Neural progenitor cell (in vitro differentiated cells): ENCODE measurements at regions not wholly inside any gene's neighbourhood (a gene's known extent, or its start where the extent isn't known, plus 50 kb on each side); places are given as distances from the start of the nearest gene placed in this dataset.

Source experiments
- DNase-seq: peaks from one replicate; pipeline ENCODE4 v3.0.0-alpha.2; 2016; ENCODE audit warnings: low spot score
- H2AFZ ChIP-seq: fragments of 200-600 bp; sonication (generic); replicated peaks from 2 replicates; pipeline ENCODE4 v1.6.1; 2016; ENCODE audit warnings: antibody characterized with exemption
- H3F3A ChIP-seq: fragments of 200-600 bp; sonication (generic); 2 replicates; pipeline ENCODE4 v1.6.1; 2016; ENCODE audit warnings: antibody characterized with exemption, low read depth
- H3K27ac ChIP-seq: fragments of 200-600 bp; sonication (generic); 2 replicates; pipeline ENCODE4 v1.5.1; 2016; ENCODE audit warnings: mild to moderate bottlenecking
- H3K27me3 ChIP-seq: fragments of 200-600 bp; sonication (generic); 2 replicates; pipeline ENCODE4 v1.6.1; 2016; ENCODE audit warnings: mild to moderate bottlenecking, moderate library complexity
- H3K36me3 ChIP-seq: fragments of 200-600 bp; sonication (generic); 2 replicates; pipeline ENCODE4 v1.5.1; 2016
- H3K4me1 ChIP-seq: fragments of 200-600 bp; sonication (generic); 2 replicates; pipeline ENCODE4 v1.6.1; 2016; ENCODE audit warnings: mixed run types
- H3K4me2 ChIP-seq: fragments of 200-600 bp; sonication (generic); 2 replicates; pipeline ENCODE4 v1.6.1; 2016
- H3K4me3 ChIP-seq: fragments of 200-600 bp; sonication (generic); 2 replicates; pipeline ENCODE4 v1.5.1; 2016
- H3K79me2 ChIP-seq: fragments of 200-600 bp; sonication (generic); 2 replicates; pipeline ENCODE4 v1.6.1; 2016; ENCODE audit warnings: low read depth
- H3K9ac ChIP-seq: fragments of 200-600 bp; sonication (generic); 2 replicates; pipeline ENCODE4 v1.6.1; 2016
- H3K9me3 ChIP-seq: fragments of 200-600 bp; sonication (generic); 2 replicates; pipeline ENCODE4 v1.5.1; 2016; ENCODE audit warnings: low read depth
- H4K20me1 ChIP-seq: fragments of 200-600 bp; sonication (generic); 2 replicates; pipeline ENCODE4 v1.6.1; 2016; ENCODE audit warnings: low read depth
- H3K27ac Mint-ChIP-seq: 3 replicates; pipeline ENCODE4 v1.8.0; 2021; ENCODE audit warnings: mixed read lengths
- H3K27me3 Mint-ChIP-seq: 2 replicates; pipeline ENCODE4 v1.8.0; 2022; ENCODE audit warnings: low read depth, mild to moderate bottlenecking, inconsistent platforms, moderate library complexity, mixed read lengths; ENCODE audit not compliant: insufficient read depth
- H3K36me3 Mint-ChIP-seq: 3 replicates; pipeline ENCODE4 v1.8.0; 2021; ENCODE audit warnings: mixed read lengths
- H3K4me1 Mint-ChIP-seq: 3 replicates; pipeline ENCODE4 v1.8.0; 2021; ENCODE audit warnings: mixed read lengths
- H3K4me3 Mint-ChIP-seq: 3 replicates; pipeline ENCODE4 v1.8.0; 2021; ENCODE audit warnings: mild to moderate bottlenecking, moderate library complexity, mixed read lengths
- H3K9me3 Mint-ChIP-seq: 3 replicates; pipeline ENCODE4 v1.8.0; 2020; ENCODE audit warnings: mixed read lengths
- CTCF ChIP-seq: fragments of 200-600 bp; sonication (generic); IDR thresholded peaks from 2 replicates; pipeline ENCODE4 v1.5.1; 2017; ENCODE audit warnings: antibody characterized with exemption, mild to moderate bottlenecking
- EZH2 ChIP-seq: fragments of 200-600 bp; sonication (generic); IDR thresholded peaks from 2 replicates; pipeline ENCODE4 v1.6.1; 2017; ENCODE audit warnings: antibody characterized with exemption, mild to moderate bottlenecking, moderate library complexity
- EZH2phosphoT487 ChIP-seq: fragments of 200-600 bp; sonication (generic); IDR thresholded peaks from 2 replicates; pipeline ENCODE4 v1.6.1; 2017; ENCODE audit warnings: antibody characterized with exemption

DNA sequence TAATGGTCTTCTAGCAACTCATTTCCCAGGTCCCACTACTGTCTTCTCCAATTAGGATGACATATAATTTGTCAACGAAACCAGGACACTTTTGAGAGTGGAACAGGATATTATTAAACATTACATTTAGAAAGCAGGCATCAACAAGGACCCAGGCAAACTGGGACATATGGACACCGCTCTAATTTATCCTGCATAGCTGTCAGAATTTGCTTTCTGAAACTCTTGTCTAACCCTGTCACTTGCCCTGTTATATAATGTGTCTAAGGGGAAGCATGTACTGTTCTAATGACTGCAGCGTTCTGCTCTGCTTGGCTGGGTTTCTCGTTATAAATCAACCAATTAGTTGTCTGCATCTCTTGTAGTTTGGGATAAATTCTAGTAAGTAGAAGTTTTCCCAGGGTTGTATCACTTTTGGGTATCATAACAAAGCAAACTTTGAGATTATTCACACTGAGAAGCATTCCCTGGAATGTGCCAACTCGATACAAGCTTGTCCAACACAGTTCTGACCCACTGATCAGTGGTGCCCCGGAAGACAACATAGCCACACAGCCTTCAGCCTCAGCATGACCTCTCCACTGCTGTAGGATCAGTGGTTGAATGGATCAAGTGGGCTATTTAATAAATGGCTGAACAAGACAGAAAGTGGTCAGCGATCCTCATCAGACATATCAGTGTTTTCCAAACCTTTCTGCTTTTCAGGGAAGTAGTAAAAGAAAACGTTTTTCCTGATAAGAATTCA is 228.1 kb downstream of the KIF20B start:
- no peak overlapping the region for H3K27ac ChIP-seq
- no peaks in the 10 kb centered on the region for H3K27me3 ChIP-seq
- H3K9ac ChIP-seq = no peak overlapping the region
- H3F3A ChIP-seq = no peaks in the 10 kb centered on the region
- Mint-ChIP-seq H3K27me3 (no peaks in the 10 kb centered on the region), H3K4me3 (no peak overlapping the region), H3K36me3 (no peaks in the 10 kb centered on the region), H3K27ac (no peak overlapping the region), H3K4me1 (no peaks in the 10 kb centered on the region), H3K9me3 (no peaks in the 10 kb centered on the region)
- TF ChIP-seq EZH2phosphoT487 (no peak), EZH2 (no peak), CTCF (no peak)
- H3K4me2 ChIP-seq = no peak overlapping the region
- DNase-seq = no peak
- H2AFZ ChIP-seq = no peak overlapping the region
- H3K4me3 ChIP-seq = no peak overlapping the region
- H3K79me2 ChIP-seq = no peaks in the 10 kb centered on the region
- no peaks in the 10 kb centered on the region for H3K36me3 ChIP-seq
- H3K9me3 ChIP-seq = no peaks in the 10 kb centered on the region
- no peaks in the 10 kb centered on the region for H3K4me1 ChIP-seq
- no peaks in the 10 kb centered on the region for H4K20me1 ChIP-seq

GRCh38 chr10:89937494-89937893 is 236.1 kb downstream of the KIF20B start:
- H3K9me3 ChIP-seq = no peaks in the 10 kb centered on the region
- DNase-seq = no peak
- no peak overlapping the region for H3K27ac Mint-ChIP-seq
- no peak overlapping the region for H3K4me3 Mint-ChIP-seq
- H3K4me1 Mint-ChIP-seq = no peaks in the 10 kb centered on the region
- no peaks in the 10 kb centered on the region for H3K4me1 ChIP-seq
- H3K27ac ChIP-seq = no peak overlapping the region
- H4K20me1 ChIP-seq = no peaks in the 10 kb centered on the region
- no peak overlapping the region for H3K4me2 ChIP-seq
- no peaks in the 10 kb centered on the region for H3K79me2 ChIP-seq
- no peak overlapping the region for H3K4me3 ChIP-seq
- TF ChIP-seq EZH2 = no peak
- no peaks in the 10 kb centered on the region for H3K27me3 ChIP-seq
- no peak overlapping the region for H3K9ac ChIP-seq
- no peak overlapping the region for H2AFZ ChIP-seq
- no peaks in the 10 kb centered on the region for H3K36me3 ChIP-seq
- peaks cover 8% of the 10 kb centered on the region for H3K9me3 Mint-ChIP-seq
- H3K27me3 Mint-ChIP-seq = no peaks in the 10 kb centered on the region
- no peaks in the 10 kb centered on the region for H3K36me3 Mint-ChIP-seq
- no peaks in the 10 kb centered on the region for H3F3A ChIP-seq

- H3K4me3 Mint-ChIP-seq = no peak overlapping the region
- no peak overlapping the region for H3K9ac ChIP-seq
- no peak overlapping the region for H3K27ac ChIP-seq
- no peaks in the 10 kb centered on the region for H3K36me3 Mint-ChIP-seq
- no peaks in the 10 kb centered on the region for H3F3A ChIP-seq
- H3K4me3 ChIP-seq = no peak overlapping the region
- H3K4me2 ChIP-seq = no peak overlapping the region
- no peaks in the 10 kb centered on the region for H3K4me1 ChIP-seq
- H4K20me1 ChIP-seq = no peaks in the 10 kb centered on the region
- no peaks in the 10 kb centered on the region for H3K9me3 ChIP-seq
- DNase-seq = no peak
- no peaks in the 10 kb centered on the region for H3K27me3 ChIP-seq
- no peak for TF ChIP-seq CTCF
- no peak for TF ChIP-seq EZH2phosphoT487
- no peak for TF ChIP-seq EZH2
- peaks cover 8% of the 10 kb centered on the region for H3K9me3 Mint-ChIP-seq
- no peaks in the 10 kb centered on the region for H3K79me2 ChIP-seq
- H3K27ac Mint-ChIP-seq = no peak overlapping the region
- no peak overlapping the region for H2AFZ ChIP-seq
- no peaks in the 10 kb centered on the region for H3K27me3 Mint-ChIP-seq
- H3K4me1 Mint-ChIP-seq = no peaks in the 10 kb centered on the region
- H3K36me3 ChIP-seq = no peaks in the 10 kb centered on the region
These were observed 238.7 kb downstream of the KIF20B start for GRCh38 chr10:89940076-89940475.

DNA sequence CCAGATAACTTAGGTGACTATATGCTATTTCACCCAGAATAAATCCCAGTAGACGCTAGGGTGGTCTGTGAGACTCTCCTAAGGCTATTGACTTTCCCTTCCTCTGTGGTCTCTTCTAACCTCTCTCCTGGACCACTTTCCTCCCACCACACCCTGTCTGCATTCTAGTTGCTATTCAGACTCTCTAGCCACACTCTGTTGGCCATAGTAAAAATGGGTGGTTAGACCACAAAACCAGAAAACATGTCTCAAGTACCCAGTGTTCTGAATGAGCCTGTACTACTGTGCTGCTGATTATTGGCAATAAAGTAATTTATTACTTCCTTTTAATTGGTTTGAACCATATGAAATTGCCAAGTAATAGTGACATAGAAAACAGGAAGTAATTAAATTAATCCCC is 240.8 kb downstream of the KIF20B start:
- Histone ChIP-seq H3K36me3 (no peaks in the 10 kb centered on the region), H4K20me1 (no peaks in the 10 kb centered on the region), H3K9me3 (no peaks in the 10 kb centered on the region), H3K79me2 (no peaks in the 10 kb centered on the region), H3K4me3 (no peak overlapping the region), H3F3A (no peaks in the 10 kb centered on the region), H3K4me1 (no peaks in the 10 kb centered on the region), H2AFZ (no peak overlapping the region), H3K27me3 (no peaks in the 10 kb centered on the region), H3K4me2 (no peak overlapping the region), H3K9ac (no peak overlapping the region), H3K27ac (no peak overlapping the region)
- Mint-ChIP-seq H3K27me3 (no peaks in the 10 kb centered on the region), H3K4me1 (no peaks in the 10 kb centered on the region), H3K9me3 (peaks cover 4% of the 10 kb centered on the region), H3K4me3 (no peak overlapping the region), H3K36me3 (no peaks in the 10 kb centered on the region), H3K27ac (no peak overlapping the region)
- no peak for DNase-seq
- TF ChIP-seq EZH2phosphoT487 (no peak), CTCF (no peak)
